Transverse colon (tissue), 4 donors: ENCODE measurements at regions not wholly inside any gene's neighbourhood (a gene's known extent, or its start where the extent isn't known, plus 50 kb on each side); places are given as distances from the start of the nearest gene placed in this dataset.

Source experiments
- DNase-seq: peaks from one replicate; pipeline ENCODE4 v3.0.0-alpha.2; 2019
- H3K27ac ChIP-seq, 4 donors: fragments of 200-600 bp; sonication (generic); 2 replicates each; pipeline ENCODE4 v1.5.1; 2016 to 2018; ENCODE audit warnings: inconsistent platforms in 4 of 4
- H3K27me3 ChIP-seq: fragments of 200-600 bp; sonication (generic); 2 replicates; pipeline ENCODE4 v1.5.1; 2017; ENCODE audit warnings: inconsistent platforms
- H3K36me3 ChIP-seq, 4 donors: fragments of 200-600 bp; sonication (generic); 2 replicates each; pipeline ENCODE4 v1.5.1; 2017 to 2019; ENCODE audit warnings: inconsistent platforms in 4 of 4
- H3K4me1 ChIP-seq, 4 donors: fragments of 200-600 bp; sonication (generic); 2 replicates each; pipeline ENCODE4 v1.5.1; 2017 to 2020; ENCODE audit warnings: inconsistent platforms in 4 of 4
- H3K4me3 ChIP-seq, 4 donors: fragments of 200-600 bp; sonication (generic); 1 replicate in 1 of 4; 2 replicates in 3 of 4; pipeline versions ENCODE4 v1.5.1 to v1.6.1; 2017 to 2019; ENCODE audit warnings: inconsistent platforms in 4 of 4
- H3K9me3 ChIP-seq, 2 donors: fragments of 200-600 bp; sonication (generic); 2 replicates each; pipeline ENCODE4 v1.5.1; 2017 to 2019; ENCODE audit warnings: inconsistent platforms in 2 of 2
- CTCF ChIP-seq, 5 experiments: fragments of 200-600 bp in 3 of 5; fragments of 450-650 bp in 2 of 5; sonication (generic) in 3 of 5; IDR thresholded peaks; 1 replicate in 2 of 5; 2 replicates in 3 of 5; pipeline ENCODE4 v1.5.1; 2016 to 2017; ENCODE audit warnings: antibody characterized with exemption in 5 of 5, inconsistent platforms in 3 of 5, mild to moderate bottlenecking in 2 of 5, moderate library complexity in 1 of 5
- EP300 ChIP-seq: sonication (generic); formaldehyde crosslinking; IDR thresholded peaks from one replicate; pipeline ENCODE4 v1.6.1; 2017; ENCODE audit warnings: antibody characterized with exemption, low read depth
- POLR2A ChIP-seq: fragments of 450-650 bp; IDR thresholded peaks from one replicate; pipeline ENCODE4 v1.6.1; 2016; ENCODE audit warnings: antibody characterized with exemption, mild to moderate bottlenecking, moderate library complexity
- POLR2AphosphoS5 ChIP-seq, 3 donors: sonication (generic); formaldehyde crosslinking; IDR thresholded peaks; one replicate each; pipeline ENCODE4 v1.6.1; 2016; ENCODE audit warnings: antibody characterized with exemption in 3 of 3
- WGBS, 2 donors: methylation state at CpG; one replicate each; pipeline ENCODE4 v1.1.5; 2018; ENCODE audit warnings: low coverage in 1 of 2; 5-methylcytosine and 5-hydroxymethylcytosine counted together
- in situ Hi-C, 4 donors: fragments of 200-750 bp; cut with MboI; loops; one replicate each; pipeline versions ENCODE4 v1.15.0 to v1.15.1; 2017; ENCODE audit warnings: low sequenced_read_pairs in 3 of 4, low pct_ligation_motif_present in 1 of 4, low pct_unique_long_range_greater_than_20kb in 1 of 4
- intact Hi-C: fragments of 100-400 bp; cut with DNase I; formaldehyde crosslinking; loops from one replicate; pipeline ENCODE4 v1.15.1; 2023; ENCODE audit warnings: low total_unique reads

- no peaks in the 10 kb centered on the region for H3K4me1 ChIP-seq
- TF ChIP-seq POLR2AphosphoS5 (IDR thresholded peaks at IDR 0.05) (no peak), POLR2A (no peak), CTCF (IDR thresholded peaks at IDR 0.05) (no peak)
- intact Hi-C loops (no loop called here), in situ Hi-C loops (no loop called here)
- WGBS, 2 donors: 69 to 87% methylated on average over 2 to 8 of the region's 8 CpGs
- H3K27me3 ChIP-seq: no peaks in the 10 kb centered on the region
- no peak for DNase-seq
- H3K4me3 ChIP-seq: no peak overlapping the region
- H3K9me3 ChIP-seq: no peaks in the 10 kb centered on the region
- H3K36me3 ChIP-seq: no peaks in the 10 kb centered on the region
- H3K27ac ChIP-seq: no peak overlapping the region
Observed at GRCh38 chr20:10790013-10790412, 116.2 kb upstream of the JAG1 start.

- no peak overlapping the region for H3K4me3 ChIP-seq
- TF ChIP-seq POLR2A (no peak), EP300 (no peak), POLR2AphosphoS5 (IDR thresholded peaks at IDR 0.05) (no peak), CTCF (IDR thresholded peaks at IDR 0.05) (no peak)
- no peaks in the 10 kb centered on the region for H3K4me1 ChIP-seq
- H3K27ac ChIP-seq: no peak overlapping the region
- in situ Hi-C loops: no loop called here
- no peaks in the 10 kb centered on the region for H3K36me3 ChIP-seq
- H3K27me3 ChIP-seq: no peaks in the 10 kb centered on the region
- intact Hi-C loops: no loop called here
- WGBS, 2 donors: 72 to 78% methylated on average over 3 of the region's 3 CpGs
- DNase-seq: no peak
- no peaks in the 10 kb centered on the region for H3K9me3 ChIP-seq
Observed at GRCh38 chr20:10792291-10792690, 118.5 kb upstream of the JAG1 start.

- DNase-seq: no peak
- H3K36me3 ChIP-seq: no peaks in the 10 kb centered on the region
- no peaks in the 10 kb centered on the region for H3K27me3 ChIP-seq
- 92 to 100% methylated on average over 2 to 16 of the region's 16 CpGs for WGBS, 2 donors
- TF ChIP-seq POLR2A (no peak), POLR2AphosphoS5 (IDR thresholded peaks at IDR 0.05) (no peak), CTCF (IDR thresholded peaks at IDR 0.05) (no peak), EP300 (no peak)
- H3K4me1 ChIP-seq: no peaks in the 10 kb centered on the region
- H3K27ac ChIP-seq: no peak overlapping the region
- intact Hi-C loops: no loop called here
- in situ Hi-C loops: no loop called here
- no peak overlapping the region for H3K4me3 ChIP-seq
- no peaks in the 10 kb centered on the region for H3K9me3 ChIP-seq
Observed at GRCh38 chr20:10793766-10794165, 120.0 kb upstream of the JAG1 start.

- no peak for TF ChIP-seq POLR2A
- TF ChIP-seq POLR2AphosphoS5 (IDR thresholded peaks at IDR 0.05): no peak
- TF ChIP-seq CTCF (IDR thresholded peaks at IDR 0.05): no peak
- TF ChIP-seq EP300: no peak
- Histone ChIP-seq H3K36me3 (no peaks in the 10 kb centered on the region), H3K9me3 (no peaks in the 10 kb centered on the region), H3K4me3 (no peak overlapping the region), H3K27me3 (no peaks in the 10 kb centered on the region), H3K27ac (no peak overlapping the region), H3K4me1 (no peaks in the 10 kb centered on the region)
- DNase-seq: no peak
- intact Hi-C loops: no loop called here
- in situ Hi-C loops: no loop called here
- WGBS, 2 donors: 93% methylated on average over 3 of the region's 3 CpGs; no CpG with 5 or more reads in 1 of the 2 donors
Observed at GRCh38 chr20:10794765-10795164, 121.0 kb upstream of the JAG1 start.
